Posterior vena cava (tissue), 2 donors: ENCODE measurements at regions not wholly inside any gene's neighbourhood (a gene's known extent, or its start where the extent isn't known, plus 50 kb on each side); places are given as distances from the start of the nearest gene placed in this dataset.
"Not testable (repeated sequence)": the region's sequence is repeated elsewhere in the genome, so short reads cannot be mapped to it uniquely, and the experiment has no call there.

ENCODE experiments used
- DNase-seq: peaks from one replicate; pipeline ENCODE4 v3.0.0-alpha.2; 2020; ENCODE audit warnings: low spot score
- intact Hi-C, 2 donors: fragments of 100-400 bp; cut with DNase I; formaldehyde crosslinking; loops; one replicate each; pipeline versions ENCODE4 v1.14.1 to v1.14.2; 2022 to 2023
- donor health status: DM: yes; HTN: yes; CAD: no.
- donor health status: DM: yes; HTN: yes; CAD: no.

DNA sequence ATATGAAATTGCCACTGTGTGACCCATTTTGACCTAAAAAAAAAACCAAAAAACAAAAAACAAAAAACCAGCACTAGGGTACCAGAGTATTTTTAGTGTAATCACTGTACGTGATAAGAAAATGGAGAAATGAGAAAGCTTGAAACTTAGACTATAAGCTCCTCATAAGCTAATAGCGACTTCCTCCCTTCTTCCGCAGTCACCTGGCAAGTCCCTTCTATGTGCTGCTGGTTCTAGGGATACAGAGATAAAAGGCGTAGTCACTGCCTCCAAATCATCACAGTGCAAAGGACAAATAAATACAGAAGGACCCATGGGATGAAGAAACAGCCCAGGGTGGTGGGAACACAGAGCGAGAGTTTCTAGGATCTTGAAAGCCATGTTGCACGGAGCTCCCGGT is 190.3 kb downstream of the TM9SF2 start:
- no peak for DNase-seq
- intact Hi-C loops, result no loop called here

- intact Hi-C loops, result no loop called here
- no peak for DNase-seq
Observed at GRCh38 chr13:99690426-99691174, 189.3 kb downstream of the TM9SF2 start.

GRCh38 chr13:99689955-99690354 is 188.7 kb downstream of the TM9SF2 start:
- DNase-seq, result no peak
- intact Hi-C loops, result no loop called here

- DNase-seq, result no peak
- intact Hi-C loops, result no loop called here
Observed at GRCh38 chr13:99688776-99689175, 187.5 kb downstream of the TM9SF2 start.

DNA sequence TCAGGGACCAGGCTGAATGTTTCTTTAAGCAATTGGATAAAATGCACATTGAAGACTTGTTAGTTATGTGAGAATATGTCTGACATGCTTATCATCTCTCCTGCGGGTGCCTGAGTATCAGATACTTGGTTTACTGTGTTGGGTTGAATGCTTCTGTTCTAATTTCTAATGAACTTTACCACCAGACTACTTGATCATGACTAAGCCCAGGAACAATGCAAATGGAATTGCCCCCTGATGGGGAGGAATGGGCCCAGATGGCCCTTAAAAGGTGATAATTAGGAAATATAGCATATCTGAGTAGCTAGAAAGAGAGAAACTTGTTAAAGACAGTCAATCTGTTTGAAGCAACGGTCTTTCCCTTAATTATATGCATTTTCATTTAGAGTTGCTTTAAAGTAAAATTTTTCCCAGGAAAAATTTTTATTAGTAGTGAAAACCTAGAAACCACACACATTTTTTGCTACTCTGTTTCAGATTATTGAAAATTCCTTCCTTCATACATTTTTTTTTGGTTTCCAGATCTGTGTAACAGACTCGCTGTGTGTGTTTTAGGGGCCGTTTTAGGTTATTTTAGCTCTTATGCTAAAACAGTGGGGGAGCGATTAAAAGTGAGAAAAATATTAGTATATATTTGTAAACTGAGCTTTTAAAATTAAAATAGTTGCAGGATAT is 186.6 kb downstream of the TM9SF2 start:
- no peak for DNase-seq
- intact Hi-C loops, result no loop called here

- intact Hi-C loops, result no loop called here
- no peak for DNase-seq
Observed at GRCh38 chr13:99686944-99687411, 185.7 kb downstream of the TM9SF2 start.

GRCh38 chr13:99686157-99686572 is 184.9 kb downstream of the TM9SF2 start:
- DNase-seq, result no peak

GRCh38 chr13:99681695-99682094 is 180.4 kb downstream of the TM9SF2 start:
- DNase-seq, result peak; percentile 22
- intact Hi-C loops, result no loop called here

More at GRCh38 chr13:99686157-99686572, 184.9 kb downstream of the TM9SF2 start:
- intact Hi-C loops, result no loop called here

DNA sequence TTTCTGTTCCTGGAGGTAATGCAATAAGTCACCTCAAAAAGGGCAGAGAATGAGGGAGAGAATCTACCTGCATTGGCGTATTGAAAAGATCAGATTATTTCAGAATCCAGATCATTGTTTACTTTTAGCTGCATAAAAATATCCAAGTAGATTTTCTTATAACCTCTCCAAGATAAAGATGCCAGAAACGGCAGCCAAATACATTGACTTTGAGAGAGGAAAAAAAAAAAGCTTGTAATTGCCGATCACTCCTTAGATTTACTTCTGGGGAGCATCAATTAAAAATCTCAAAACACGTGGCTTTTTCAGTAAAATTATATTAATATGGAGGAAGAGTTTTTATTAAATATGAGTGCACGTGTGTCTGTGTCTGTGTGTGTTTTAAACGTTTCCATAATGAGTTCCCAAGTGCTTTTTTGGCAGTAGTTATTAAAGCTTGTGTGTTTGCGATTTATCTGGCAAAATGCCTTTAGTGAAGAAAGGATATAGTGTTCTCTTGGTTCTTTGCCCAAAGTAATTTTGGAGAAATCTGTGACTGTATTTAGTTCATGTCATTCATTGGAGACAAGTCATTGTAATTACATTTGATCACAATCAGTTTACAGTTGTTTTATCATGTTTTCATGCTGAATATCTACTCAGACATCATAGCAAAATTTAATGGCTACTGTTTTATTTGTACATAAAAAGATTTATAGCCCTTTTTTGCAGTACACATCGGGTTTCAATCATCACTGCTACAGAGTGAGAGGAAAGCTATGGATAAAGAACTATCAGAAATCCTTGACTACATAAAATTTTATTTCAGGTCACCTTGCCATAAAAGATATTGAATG is 176.1 kb downstream of the TM9SF2 start:
- DNase-seq, result no peak
- intact Hi-C loops, result no loop called here

DNA sequence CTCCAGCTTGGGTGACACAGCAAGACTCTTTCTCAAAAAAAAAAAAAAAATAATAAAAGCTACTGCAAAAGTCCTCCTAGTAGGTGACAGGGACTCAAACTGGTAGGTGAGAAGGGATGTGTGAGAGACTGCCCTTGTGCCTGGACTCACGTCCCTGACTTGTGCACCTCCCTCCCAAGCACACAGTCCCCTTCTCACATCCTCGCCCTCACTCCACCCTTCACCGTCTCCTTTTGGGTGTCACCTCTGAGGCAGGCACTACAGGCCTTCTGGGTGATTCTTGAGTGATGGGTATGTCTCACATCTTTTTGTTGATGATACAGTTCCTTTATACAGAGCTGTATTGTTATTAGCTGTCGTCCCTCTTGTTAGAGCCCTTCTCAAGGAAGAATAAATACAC is 170.5 kb downstream of the TM9SF2 start:
- no peak for DNase-seq

GRCh38 chr13:99669096-99669495 is 167.8 kb downstream of the TM9SF2 start:
- intact Hi-C loops, result not testable (repeated sequence)

More for the DNA sequence above, 170.5 kb downstream of the TM9SF2 start:
- intact Hi-C loops, result no loop called here

GRCh38 chr13:99666146-99666805 is 165.0 kb downstream of the TM9SF2 start:
- intact Hi-C loops, result no loop called here
- no peak for DNase-seq

More at GRCh38 chr13:99669096-99669495, 167.8 kb downstream of the TM9SF2 start:
- DNase-seq, result not testable (repeated sequence)

GRCh38 chr13:99665711-99666110 is 164.4 kb downstream of the TM9SF2 start:
- DNase-seq, result no peak
- intact Hi-C loops, result no loop called here

DNA sequence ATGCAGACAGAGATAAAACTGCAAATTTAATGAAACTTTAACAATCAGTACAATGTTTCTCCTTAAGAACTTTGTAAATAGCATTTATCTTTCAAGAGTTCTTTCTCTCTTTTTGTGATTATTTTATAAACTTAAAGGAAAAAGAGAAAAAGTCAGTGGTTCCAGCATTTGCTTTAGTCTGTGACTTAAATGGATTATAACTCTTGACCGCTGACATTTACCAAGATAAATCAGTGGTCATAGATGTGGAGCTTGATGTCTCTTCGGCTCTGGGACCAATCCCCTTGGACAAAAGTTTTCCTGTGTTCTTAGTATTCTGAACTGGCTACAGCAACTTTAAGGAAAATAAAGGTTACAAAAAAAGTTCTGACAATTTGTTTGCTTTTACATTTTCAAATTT is 162.6 kb downstream of the TM9SF2 start:
- intact Hi-C loops, result no loop called here
- DNase-seq, result no peak

DNA sequence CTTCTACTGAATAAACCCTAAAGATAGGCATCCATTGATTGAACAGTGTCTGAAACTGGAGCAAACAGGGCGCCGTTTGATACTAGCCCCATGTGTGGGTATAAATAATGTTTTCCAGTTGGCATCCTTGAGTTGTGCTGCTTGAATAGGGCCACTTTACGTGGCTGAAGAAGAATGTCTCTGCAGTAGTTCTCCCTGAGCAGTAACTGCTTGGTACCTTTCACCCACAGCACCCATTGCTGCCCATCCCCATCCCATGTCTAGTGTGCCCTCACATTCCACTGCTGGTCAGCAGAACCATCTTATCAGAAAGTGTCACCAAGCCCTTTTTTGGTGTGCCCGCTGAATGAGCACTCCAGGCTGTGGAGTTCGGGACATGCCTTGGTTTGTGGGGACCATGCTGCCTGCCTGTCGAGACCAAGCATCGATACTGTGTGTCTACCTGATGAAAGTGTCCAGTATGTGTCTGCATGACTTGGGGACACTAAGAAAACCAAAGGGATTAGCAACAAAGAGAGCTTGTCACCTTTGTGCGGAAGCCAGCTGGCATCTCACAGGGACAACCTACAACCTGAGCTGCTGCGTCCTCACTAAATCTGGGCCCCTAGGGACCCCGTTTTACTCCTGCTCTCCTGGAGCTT is 162.0 kb downstream of the TM9SF2 start:
- intact Hi-C loops, result no loop called here

DNA sequence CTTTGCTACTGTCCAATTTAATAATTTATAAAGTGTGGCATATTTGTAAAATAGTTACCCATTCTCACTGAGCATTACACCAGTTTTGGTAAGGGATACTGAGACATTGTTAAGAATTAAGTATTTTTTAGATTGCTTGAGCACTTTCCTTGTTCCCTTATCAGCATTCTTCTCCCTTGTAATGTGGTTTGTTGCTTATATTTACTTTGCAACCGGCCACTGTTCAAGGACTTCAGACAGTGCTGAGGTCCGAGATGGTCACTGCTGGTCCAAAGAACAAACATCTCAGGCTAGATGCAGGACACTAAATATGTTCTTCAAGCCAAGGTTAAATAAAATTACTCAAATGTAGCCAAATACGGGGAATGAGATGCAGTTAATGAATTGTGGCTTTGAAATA is 161.4 kb downstream of the TM9SF2 start:
- intact Hi-C loops, result no loop called here
- DNase-seq, result no peak

More for the DNA sequence above, 162.0 kb downstream of the TM9SF2 start:
- DNase-seq, result no peak

- intact Hi-C loops, result no loop called here
- DNase-seq, result no peak
Observed at GRCh38 chr13:99661791-99662190, 160.5 kb downstream of the TM9SF2 start.

DNA sequence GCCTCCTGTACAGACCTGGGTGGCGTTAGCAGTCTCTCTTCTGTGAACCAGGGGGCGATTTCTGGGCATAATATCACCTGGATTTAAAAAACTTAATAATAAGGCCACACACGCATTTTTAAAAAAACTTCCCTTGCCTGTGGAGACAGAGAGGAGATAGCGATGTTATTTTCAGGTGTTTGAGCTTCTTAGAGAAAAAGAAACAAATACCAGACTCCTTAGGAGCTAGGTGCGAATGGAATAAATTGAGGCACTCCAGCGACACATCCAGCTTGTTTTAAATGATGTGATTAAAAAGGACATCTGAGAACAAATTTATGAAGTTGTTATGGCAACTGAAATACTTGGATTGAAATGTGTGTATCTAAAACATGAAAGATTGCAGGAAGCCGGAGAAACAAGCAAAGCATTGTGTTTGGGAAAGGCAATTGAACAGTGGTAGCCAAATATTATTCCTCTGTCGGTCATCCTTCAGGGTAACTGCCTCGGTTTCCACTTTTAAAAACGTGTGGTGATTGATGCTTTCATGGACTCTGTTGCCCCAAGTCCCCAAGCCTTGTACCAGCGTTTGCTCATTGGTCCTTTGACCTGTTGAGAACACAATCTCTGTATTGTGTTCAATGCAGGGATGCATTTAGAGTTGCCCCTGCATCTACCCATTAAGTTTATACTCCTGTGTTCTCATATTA is 158.7 kb downstream of the TM9SF2 start:
- DNase-seq, result no peak
- intact Hi-C loops, result loop anchor here (5.0 to 10.0 kb wide), 3 partner anchors 575 to 857 kb away; no protein-coding TSS in a partner anchor
